Thoracic aorta (tissue), 2 donors: ENCODE measurements at regions not wholly inside any gene's neighbourhood (a gene's known extent, or its start where the extent isn't known, plus 50 kb on each side); places are given as distances from the start of the nearest gene placed in this dataset.

Source experiments
- ATAC-seq: fragments of 150-250 bp; one replicate; pipeline ENCODE4 v1.8.0; 2017; ENCODE audit warnings: low read depth; ENCODE audit not compliant: insufficient number of reproducible peaks, low FRiP score
- DNase-seq: peaks from one replicate; pipeline ENCODE4 v3.0.0-alpha.2; 2020; ENCODE audit warnings: low spot score
- H3K27ac ChIP-seq, 2 donors: fragments of 200-600 bp; sonication (generic); 1 replicate in 1 of 2; 2 replicates in 1 of 2; pipeline ENCODE4 v1.5.1; 2016; ENCODE audit warnings: mild to moderate bottlenecking in 2 of 2, moderate library complexity in 2 of 2
- H3K27me3 ChIP-seq: fragments of 200-600 bp; sonication (generic); replicated peaks from 2 replicates; pipeline ENCODE4 v1.6.0; 2016; ENCODE audit warnings: mild to moderate bottlenecking; ENCODE audit not compliant: insufficient read depth
- H3K36me3 ChIP-seq: fragments of 200-600 bp; sonication (generic); one replicate; pipeline ENCODE4 v1.5.1; 2016
- H3K4me1 ChIP-seq, 2 donors: fragments of 200-600 bp; sonication (generic); 1 replicate in 1 of 2; 2 replicates in 1 of 2; pipeline versions ENCODE4 v1.5.1 to v1.6.0; 2016; ENCODE audit warnings: low read depth in 2 of 2, mild to moderate bottlenecking in 1 of 2; ENCODE audit not compliant: control insufficient read depth in 1 of 2
- H3K4me3 ChIP-seq: fragments of 200-600 bp; sonication (generic); 2 replicates; pipeline ENCODE4 v1.5.1; 2016; ENCODE audit warnings: mild to moderate bottlenecking
- H3K9me3 ChIP-seq: fragments of 200-600 bp; sonication (generic); 2 replicates; pipeline ENCODE4 v1.5.1; 2016
- TF ChIP-seq, protein P1 (sequence below): fragments of 200-600 bp; sonication (generic); IDR thresholded peaks from one replicate; pipeline ENCODE4 v1.5.1; 2019; ENCODE audit warnings: antibody characterized with exemption

DNA sequence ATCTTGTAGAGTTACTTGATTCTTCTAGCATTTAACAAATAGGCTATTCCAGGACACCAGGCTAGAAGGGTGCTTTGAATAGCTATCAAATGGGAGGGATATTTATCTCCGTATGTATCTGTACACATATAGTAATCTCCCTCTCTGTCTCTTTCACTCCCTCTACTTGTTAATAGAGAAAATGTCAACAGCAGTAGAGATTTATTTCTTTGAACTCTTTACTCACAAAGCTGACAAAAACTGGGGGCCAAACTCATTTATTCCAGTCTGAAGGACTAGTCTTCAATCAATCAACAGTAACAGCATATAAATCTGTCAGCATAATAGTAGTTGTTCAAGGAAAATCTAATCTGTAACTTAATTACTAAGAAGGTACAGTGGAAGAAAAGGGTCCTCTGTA is 78.2 kb upstream of the FER start:
- ATAC-seq: no peak
- no peak overlapping the region for H3K4me3 ChIP-seq
- no peaks in the 10 kb centered on the region for H3K4me1 ChIP-seq
- H3K27me3 ChIP-seq: no peaks in the 10 kb centered on the region
- H3K27ac ChIP-seq: no peak overlapping the region
- H3K9me3 ChIP-seq: no peaks in the 10 kb centered on the region
- TF ChIP-seq, protein P1, sequence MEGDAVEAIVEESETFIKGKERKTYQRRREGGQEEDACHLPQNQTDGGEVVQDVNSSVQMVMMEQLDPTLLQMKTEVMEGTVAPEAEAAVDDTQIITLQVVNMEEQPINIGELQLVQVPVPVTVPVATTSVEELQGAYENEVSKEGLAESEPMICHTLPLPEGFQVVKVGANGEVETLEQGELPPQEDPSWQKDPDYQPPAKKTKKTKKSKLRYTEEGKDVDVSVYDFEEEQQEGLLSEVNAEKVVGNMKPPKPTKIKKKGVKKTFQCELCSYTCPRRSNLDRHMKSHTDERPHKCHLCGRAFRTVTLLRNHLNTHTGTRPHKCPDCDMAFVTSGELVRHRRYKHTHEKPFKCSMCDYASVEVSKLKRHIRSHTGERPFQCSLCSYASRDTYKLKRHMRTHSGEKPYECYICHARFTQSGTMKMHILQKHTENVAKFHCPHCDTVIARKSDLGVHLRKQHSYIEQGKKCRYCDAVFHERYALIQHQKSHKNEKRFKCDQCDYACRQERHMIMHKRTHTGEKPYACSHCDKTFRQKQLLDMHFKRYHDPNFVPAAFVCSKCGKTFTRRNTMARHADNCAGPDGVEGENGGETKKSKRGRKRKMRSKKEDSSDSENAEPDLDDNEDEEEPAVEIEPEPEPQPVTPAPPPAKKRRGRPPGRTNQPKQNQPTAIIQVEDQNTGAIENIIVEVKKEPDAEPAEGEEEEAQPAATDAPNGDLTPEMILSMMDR: no peak
- no peak for DNase-seq
- H3K36me3 ChIP-seq: no peaks in the 10 kb centered on the region

DNA sequence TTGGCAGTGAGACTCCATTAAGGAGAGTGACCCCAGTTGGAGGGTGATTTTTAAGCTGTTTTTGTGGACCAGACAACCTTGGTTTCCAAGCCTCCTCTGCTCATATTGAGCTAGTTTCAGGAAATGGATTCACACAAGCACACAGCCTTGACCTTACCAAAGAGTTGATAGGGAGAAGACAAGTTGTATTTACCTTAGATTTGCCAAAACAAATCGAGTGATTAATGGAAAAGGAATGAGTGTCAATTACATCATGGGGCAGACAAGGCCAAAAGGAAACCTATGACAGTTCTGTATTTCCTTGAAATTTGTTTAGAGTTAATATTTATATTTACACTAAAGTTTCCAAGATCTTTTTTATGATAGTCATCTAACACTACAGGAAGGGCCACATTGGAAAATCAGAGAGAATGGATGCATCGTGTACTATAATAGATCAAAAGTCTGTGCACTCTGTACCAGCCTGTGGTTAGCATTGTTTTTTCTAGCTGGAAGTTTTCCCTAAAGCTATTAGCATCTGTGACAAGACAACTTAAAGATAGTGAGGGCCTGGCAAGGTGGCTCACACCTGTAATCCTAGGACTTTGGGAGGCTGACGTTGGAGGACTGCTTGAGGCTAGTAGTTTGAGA is 86.0 kb upstream of the FER start:
- no peaks in the 10 kb centered on the region for H3K27me3 ChIP-seq
- peaks cover 0 to 2% of the 10 kb centered on the region in 2 donors for H3K4me1 ChIP-seq
- H3K4me3 ChIP-seq: no peak overlapping the region
- ATAC-seq (no peak), DNase-seq (no peak)
- no peaks in the 10 kb centered on the region for H3K9me3 ChIP-seq
- no peaks in the 10 kb centered on the region for H3K36me3 ChIP-seq
- no peak overlapping the region for H3K27ac ChIP-seq
- TF ChIP-seq, protein P1: no peak

DNA sequence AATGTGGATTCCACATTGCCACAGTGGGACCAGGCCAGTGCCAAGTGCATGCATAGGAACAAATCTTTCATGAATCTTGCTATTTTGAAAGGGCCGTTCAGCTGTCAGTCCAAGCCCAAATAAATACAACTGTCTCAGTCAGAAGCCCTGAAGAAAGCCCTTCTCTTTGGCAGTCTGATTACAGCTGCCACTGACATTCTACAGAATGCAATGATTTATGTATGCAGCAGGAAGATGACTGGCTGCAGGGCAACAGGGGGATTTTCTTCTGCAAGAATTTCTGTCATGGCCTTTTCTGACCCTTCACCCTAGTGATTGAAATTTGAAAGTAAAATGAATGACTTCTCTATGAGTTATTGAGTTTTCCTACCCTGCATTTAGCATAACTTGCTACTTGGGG is 86.7 kb upstream of the FER start:
- Histone ChIP-seq H3K4me3 (no peak overlapping the region), H3K27me3 (no peaks in the 10 kb centered on the region), H3K36me3 (no peaks in the 10 kb centered on the region), H3K9me3 (no peaks in the 10 kb centered on the region), H3K27ac (no peak overlapping the region), H3K4me1 (peaks cover 0 to 4% of the 10 kb centered on the region in 2 donors)
- DNase-seq (no peak), ATAC-seq (no peak)
- TF ChIP-seq, protein P1: no peak

DNA sequence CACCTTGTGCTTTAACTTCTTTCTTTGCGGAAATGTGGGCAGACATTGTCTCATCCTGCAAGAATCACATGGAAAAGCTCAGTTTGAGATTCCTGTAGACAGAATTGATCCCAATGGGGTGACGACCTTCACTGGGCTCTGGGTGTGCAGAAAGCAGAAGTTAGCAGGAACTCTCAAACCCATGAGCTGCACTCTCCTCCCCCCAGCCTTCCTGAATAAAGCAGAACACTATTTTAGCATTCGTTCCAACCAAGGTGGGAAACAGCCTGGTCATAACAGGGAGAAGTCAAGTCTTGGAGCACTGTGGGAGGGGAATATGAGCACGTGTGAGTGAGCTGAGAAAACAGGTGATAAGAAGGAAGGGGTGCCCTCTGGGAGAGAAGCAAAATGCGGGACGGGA is 87.4 kb upstream of the FER start:
- Histone ChIP-seq H3K36me3 (no peaks in the 10 kb centered on the region), H3K27me3 (no peaks in the 10 kb centered on the region), H3K27ac (no peak overlapping the region), H3K9me3 (no peaks in the 10 kb centered on the region), H3K4me1 (peaks cover 0 to 4% of the 10 kb centered on the region in 2 donors), H3K4me3 (no peak overlapping the region)
- ATAC-seq (no peak), DNase-seq (no peak)
- TF ChIP-seq, protein P1: no peak

DNA sequence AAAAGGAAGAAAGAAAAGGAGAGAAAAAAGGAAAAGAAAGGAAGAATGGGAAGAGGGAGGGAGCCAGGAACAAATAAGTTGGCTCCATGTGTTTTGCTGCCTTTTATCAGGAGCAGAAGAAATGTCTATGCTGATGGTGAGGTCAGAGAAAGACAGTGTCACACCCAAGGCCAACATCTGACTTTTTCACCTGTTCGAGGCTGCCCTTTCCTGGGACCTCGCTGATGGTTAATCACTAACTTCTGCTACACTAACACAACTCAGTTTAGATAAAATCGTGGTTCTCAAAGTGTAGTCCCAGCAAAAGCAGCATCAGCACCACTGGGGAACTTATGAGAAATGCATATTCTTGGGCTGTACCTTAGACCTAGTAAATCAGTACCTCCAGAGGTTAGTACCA is 88.2 kb upstream of the FER start:
- Histone ChIP-seq H3K36me3 (no peaks in the 10 kb centered on the region), H3K27me3 (no peaks in the 10 kb centered on the region), H3K4me3 (no peak overlapping the region), H3K27ac (no peak overlapping the region), H3K9me3 (no peaks in the 10 kb centered on the region), H3K4me1 (peaks cover 0 to 4% of the 10 kb centered on the region in 2 donors)
- DNase-seq (no peak), ATAC-seq (no peak)
- TF ChIP-seq, protein P1: no peak
